ENCODE measurements at regions not wholly inside any gene's neighbourhood (a gene's known extent, or its start where the extent isn't known, plus 50 kb on each side); places are given as distances from the start of the nearest gene placed in this dataset.

- no peak for DNase-seq (ENCODE audit: low read depth)
Measured at GRCh38 chr3:152957491-152957890, 122.6 kb downstream of the P2RY1 start.

- no peak for DNase-seq (ENCODE audit: low read depth)
Measured at GRCh38 chr3:152959307-152959706, 124.4 kb downstream of the P2RY1 start.

DNA sequence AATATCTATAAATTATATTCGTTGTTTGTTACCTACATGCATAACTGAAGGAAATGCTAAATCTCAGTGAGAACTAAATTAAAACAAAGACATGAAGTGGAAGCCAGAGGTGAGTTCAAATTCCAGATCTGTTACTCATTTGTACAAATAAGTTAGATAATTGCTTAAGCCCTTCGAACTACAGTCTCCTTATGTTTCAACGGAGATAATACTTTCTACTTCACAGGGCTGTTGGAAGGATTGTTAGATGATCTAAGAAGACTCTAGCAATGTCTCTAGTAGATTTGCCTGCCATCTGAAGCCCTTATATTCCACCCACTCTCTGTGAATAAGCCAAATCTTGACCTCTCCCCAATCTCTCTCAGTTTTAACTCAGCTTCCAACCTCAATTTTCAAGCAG lies 125.8 kb downstream of the P2RY1 start:
- DNase-seq (ENCODE audit: low read depth) = no peak

DNA sequence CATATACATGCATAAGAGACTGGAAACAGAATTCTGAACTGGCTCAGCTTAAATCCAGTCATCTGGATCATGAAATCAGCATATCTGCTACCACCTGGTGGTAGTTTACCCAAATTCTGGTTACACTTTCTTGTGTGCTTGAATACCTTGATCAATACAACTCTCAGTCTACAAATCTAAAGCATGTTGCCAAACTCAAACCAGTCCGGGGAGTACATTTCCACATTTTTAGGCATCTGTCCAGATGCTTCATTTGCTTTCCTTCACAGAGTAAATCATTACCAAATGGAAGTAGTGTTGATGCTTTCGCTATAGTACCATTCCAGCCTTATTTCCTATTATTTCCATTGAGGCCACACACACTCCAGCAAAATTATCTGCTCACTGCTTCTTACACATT lies 126.4 kb downstream of the P2RY1 start:
- DNase-seq (ENCODE audit: low read depth) = no peak

DNA sequence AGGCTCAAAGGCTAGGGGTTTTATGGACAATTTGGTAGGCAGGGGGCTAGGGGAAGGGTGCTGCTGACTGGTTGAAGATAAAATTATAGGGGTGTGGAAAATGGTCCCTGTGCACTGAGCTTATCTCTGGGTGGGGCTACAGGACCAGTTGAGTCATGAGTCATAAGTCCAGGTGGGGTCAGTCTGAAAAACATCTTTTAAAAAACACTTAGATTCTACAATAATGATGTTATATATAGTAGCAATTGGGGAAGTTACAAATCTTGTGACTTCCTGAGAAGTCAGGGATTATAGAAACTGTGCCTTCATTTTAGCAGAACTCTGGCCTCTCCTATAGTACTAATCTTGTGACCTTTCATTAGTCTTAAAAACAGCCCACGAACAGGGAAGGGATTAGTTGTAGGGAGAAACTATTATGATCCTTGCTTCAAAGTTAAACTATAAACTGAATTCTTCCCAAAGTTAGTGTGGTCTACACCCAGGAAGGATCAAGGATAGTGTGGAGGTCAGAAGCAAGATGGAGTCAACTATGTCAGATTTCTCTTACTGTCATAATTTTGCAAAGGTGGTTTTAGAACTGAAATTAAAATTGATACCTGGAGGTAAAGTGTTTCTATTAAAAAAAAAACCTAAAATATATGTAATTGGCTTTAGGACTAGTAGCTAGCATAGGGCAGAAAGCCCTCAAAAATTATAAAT lies 130.1 kb downstream of the P2RY1 start:
- DNase-seq (ENCODE audit: low read depth) = no peak

DNA sequence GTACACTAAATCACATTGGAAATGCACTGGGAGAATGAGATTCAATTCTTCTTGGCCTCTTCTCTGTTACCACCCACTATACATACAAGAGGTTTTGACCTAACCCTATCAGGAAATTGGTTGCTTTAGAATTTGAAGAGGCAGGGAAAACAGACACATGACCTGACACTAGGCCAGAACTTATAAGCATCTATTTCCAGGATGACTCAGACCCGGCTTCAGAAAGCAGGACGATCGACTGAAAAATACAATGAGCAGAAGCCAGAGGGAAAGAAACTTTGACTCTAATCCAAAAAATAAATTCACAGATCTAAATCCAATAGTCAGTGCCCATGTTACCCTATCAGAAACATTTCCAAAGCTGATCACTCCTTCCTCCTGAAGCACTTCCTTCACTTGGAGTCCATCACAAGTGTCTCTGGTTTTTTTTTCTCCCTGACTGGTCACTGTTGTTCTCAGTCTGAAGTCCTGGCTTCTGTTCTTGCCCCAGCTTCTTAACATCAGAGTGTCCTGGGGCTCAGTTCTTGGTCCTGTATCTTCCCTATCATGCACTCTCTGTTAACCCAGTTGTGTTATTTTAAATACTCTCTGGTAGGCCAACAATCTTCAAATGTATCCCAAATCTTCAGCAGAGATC lies 133.6 kb downstream of the P2RY1 start:
- DNase-seq (ENCODE audit: low read depth) = peak; percentile 6

- DNase-seq (ENCODE audit: low read depth) = peak; percentile 29
Measured at GRCh38 chr3:152969557-152970300, 134.8 kb downstream of the P2RY1 start.

DNA sequence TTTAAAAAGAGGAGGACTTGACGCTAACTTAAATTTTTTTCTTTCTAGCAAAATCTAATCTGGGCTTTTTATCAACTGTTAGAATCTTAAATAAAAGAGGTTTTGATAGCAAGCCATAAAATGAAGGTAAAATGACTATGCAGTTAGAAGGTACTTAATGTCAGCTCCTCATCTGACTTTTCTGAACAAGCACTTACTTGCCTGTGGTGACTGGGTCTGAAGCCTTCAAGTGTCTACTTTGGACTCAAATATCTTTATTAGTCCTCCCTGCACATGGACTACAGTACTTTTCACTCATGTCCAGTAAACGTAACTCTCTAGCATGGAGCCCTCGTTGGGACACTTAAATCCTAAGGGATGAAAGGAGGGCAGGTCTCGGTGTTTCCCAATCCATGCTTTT lies 135.9 kb downstream of the P2RY1 start:
- DNase-seq (ENCODE audit: low read depth) = no peak

- no peak for DNase-seq (ENCODE audit: low read depth)
Measured at GRCh38 chr3:152971880-152972279, 136.9 kb downstream of the P2RY1 start.

- DNase-seq (ENCODE audit: low read depth) = no peak
Measured at GRCh38 chr3:152973575-152973974, 138.6 kb downstream of the P2RY1 start.

DNA sequence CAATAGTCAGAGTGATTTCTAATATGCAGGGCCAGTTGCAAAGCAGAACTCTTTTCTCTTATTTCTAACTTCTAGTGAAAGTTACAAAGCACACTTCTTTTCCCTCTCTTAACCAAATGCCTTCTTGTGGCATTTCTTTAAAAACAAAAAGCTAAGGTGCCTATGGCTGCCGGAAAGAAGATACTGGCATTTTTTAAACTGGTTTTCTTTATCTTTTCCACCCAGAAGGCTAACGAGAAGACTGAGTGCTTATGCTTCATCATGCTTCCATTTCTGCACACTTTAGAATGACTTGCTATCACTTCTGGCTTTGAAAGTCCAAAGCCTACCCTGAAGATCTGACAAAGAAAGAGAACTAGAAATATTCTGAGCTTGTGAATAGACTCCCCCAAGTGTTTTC lies 141.3 kb downstream of the P2RY1 start:
- no peak for DNase-seq (ENCODE audit: low read depth)

- DNase-seq (ENCODE audit: low read depth) = no peak
Measured at GRCh38 chr3:152977366-152977765, 142.4 kb downstream of the P2RY1 start.

DNA sequence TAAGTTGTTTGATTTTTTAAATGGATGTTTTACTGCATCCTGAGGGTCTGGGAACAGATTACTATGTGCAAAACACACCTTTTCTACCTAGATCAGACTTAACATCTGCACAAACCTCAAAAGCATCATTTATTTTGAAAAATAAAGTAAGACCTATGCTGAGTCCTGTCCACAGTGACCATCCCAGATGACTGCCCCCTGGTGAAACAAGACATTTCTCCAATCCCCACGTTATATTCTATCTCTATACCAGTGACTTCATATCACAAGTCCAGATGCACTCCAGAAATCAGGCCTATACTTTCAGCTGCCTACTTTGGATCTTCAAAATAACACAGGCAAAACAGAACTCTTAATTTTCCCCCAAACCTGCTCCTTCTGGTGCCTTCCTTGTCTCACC lies 143.2 kb downstream of the P2RY1 start:
- no peak for DNase-seq (ENCODE audit: low read depth)

DNA sequence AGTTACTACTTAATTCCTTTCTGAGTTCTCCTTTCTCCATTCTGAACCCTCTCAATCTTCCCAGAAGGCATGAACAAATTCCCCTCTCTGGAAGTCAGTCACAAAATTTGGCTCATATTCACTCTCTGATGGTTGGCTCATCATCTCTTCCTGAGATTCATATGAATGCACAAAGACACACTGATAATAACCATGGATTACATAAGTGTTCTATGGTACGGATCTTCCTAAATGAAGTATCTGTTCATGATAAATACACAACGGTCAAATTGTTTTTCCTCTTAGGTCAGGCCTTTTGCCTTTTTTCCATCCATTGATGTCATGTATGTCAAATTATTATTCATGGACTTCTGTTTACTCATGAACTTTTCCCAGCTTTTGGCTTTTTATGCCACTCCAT lies 162.6 kb downstream of the P2RY1 start:
- DNase-seq (ENCODE audit: low read depth) = no peak

DNA sequence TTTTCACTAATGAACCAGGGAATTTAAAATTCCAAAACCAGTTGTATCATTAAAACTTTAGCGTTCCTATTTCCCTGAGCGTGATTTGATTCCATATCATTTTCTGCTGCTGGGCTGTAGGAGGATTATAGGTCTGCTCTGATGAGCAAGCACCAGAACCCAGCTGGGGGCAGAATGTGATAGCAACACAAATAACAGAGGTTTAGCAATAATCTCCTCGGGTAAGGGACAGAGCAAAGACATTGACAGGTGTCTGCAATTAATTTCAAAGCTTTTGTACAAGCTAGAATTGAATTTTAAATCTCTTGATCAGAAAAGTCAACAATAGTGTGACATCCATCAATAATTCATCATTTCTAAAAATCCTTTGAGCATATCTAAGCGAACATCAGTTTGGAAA lies 163.4 kb upstream of the RAP2B start:
- no peak for DNase-seq (ENCODE audit: low read depth)

GRCh38 chr3:153000325-153000724 lies 161.7 kb upstream of the RAP2B start:
- no peak for DNase-seq (ENCODE audit: low read depth)

DNA sequence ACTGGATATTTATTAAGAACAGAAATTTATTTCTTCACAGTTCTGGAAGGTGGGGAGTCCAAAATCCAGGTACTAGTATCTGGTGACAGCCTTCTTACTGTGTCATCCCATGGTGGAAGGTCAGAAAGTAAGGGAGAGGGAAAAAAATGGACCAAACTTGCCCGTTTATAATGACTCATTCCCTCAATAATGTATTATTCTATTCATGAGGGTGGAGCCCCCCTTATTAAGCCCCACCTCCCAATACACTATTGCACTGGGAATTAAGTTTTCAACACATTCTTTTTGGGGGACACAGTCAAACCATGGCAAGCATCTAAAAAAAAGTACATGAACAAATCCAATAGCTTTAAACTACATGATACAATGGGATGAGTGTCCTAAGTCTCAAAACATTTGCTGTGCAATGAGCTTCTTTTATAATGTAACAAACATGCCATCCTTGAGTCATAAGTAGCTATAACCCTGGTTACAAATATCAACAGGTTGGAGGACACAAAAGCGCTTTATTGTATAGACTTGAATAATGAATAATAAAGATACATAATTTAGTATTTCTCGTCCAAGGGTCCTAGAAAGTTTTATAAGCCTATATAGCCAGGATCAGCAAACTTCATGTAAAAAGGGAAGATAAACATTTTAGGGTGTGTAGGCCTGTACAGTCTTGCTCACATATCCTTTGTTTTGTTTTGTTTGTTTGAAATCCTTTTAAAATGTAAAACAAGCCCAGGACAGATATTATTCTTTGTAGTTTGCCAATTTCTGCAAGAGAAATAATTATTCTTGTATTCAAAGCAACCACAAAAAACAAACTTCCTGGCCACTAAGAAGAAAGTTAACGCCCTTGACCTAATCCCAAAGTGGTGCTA lies 160.6 kb upstream of the RAP2B start:
- DNase-seq (ENCODE audit: low read depth) = no peak

GRCh38 chr3:153003441-153003840 lies 158.6 kb upstream of the RAP2B start:
- DNase-seq (ENCODE audit: low read depth) = no peak

DNA sequence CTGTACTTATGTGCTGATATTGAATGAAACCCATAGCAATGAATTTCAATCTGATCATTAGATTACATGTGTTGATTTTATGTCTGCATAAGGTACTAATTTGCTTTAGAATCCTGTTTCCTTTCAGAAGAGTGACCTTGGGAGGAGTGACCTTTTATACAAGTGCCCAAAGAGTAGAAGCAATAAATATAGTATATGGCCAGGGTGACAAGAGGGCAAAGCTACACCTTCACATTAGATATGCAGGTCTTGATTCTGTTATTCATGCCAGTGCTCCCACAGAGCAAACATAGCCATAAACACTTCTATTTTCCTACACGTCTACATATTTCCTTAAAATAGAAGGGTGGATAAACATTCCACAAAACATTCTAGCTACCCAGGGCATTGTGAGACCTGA lies 158.2 kb upstream of the RAP2B start:
- no peak for DNase-seq (ENCODE audit: low read depth)

GRCh38 chr3:153008226-153008625 lies 153.8 kb upstream of the RAP2B start:
- DNase-seq (ENCODE audit: low read depth) = no peak

GRCh38 chr3:153023896-153024295 lies 138.1 kb upstream of the RAP2B start:
- DNase-seq (ENCODE audit: low read depth) = no peak

DNA sequence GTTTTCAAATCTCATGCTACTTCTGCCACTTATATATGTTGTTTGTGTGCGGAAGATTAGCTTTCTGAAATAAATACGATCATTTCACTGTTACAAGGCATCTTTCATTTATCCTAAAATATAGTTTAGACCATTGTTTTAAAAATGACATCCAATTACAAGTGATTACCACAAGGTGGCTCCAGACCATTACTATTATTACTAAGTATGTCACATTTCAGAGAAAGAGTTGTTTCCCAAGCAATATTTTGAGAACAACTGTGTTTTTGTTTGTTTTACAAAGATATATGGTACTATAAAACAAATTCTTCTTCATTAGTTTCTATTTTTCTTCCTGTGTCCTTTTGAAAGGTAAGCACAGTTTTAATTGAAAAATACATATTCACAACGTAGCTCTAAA lies 136.0 kb upstream of the RAP2B start:
- peak; percentile 12 for DNase-seq (ENCODE audit: low read depth)
